ENCODE measurements at regions not wholly inside any gene's neighbourhood (a gene's known extent, or its start where the extent isn't known, plus 50 kb on each side); places are given as distances from the start of the nearest gene placed in this dataset.

DNA sequence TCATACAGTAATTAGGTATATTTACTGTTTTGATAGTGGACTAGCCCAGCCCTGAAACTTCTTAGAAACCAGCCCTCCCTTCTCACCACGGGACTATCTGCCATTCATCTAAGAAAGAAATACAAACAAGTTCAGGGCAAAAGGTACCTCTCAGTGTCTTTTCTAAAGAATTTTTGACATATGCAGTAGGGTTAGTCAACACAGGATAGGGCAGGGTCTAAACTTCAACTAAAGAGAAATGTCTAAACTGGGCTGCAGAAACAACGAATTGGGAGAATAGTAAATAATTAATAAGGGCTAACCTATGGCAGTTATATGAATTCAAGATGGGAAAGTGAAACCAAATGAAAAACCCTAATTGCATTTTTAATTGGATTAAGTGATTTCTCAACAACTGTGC, 496.6 kb downstream of the INHBA start:
- H3K36me3 ChIP-seq (ENCODE audit: control insufficient read depth in 1 of 2, insufficient read depth in 2 of 2, low read length in 2 of 2): no peaks in the 10 kb centered on the region
- H3K27me3 ChIP-seq (ENCODE audit: control insufficient read depth in 1 of 2, insufficient read depth in 2 of 2, low read length in 2 of 2): no peaks in the 10 kb centered on the region
- no peak overlapping the region for H3K9ac ChIP-seq (ENCODE audit: low read depth in 1 of 2, low read length in 2 of 2)
- no peak overlapping the region for H3K27ac ChIP-seq (ENCODE audit: low read depth, low read length)
- H3K4me1 ChIP-seq (ENCODE audit: control insufficient read depth in 1 of 2, insufficient read depth in 2 of 2, low read length in 2 of 2): no peaks in the 10 kb centered on the region
- H3K9me3 ChIP-seq (ENCODE audit: control insufficient read depth in 1 of 2, low read length in 2 of 2): no peaks in the 10 kb centered on the region
- H3K4me3 ChIP-seq (ENCODE audit: low read depth in 1 of 2, low read length in 2 of 2): no peak overlapping the region

DNA sequence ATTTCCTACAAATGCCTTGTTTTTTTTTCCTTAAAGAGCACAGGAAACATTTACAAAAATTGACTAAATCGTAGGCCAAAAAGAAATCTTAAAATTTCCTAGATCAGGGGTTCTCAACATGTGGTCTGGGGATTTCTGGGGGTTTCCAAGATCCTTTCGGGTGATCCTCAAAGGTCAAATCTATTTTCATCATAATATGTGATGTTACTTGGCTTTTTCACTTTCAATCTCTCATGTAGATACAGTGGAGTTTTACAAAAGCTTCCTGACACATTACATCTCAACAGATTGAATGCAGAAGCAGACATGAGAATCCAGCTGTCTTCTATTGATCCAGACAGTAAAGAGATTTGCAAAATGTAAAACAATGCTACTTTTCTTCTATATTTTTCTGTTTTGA, 497.3 kb downstream of the INHBA start:
- Histone ChIP-seq H3K4me3 (ENCODE audit: low read depth in 1 of 2, low read length in 2 of 2) (no peak overlapping the region), H3K27me3 (ENCODE audit: control insufficient read depth in 1 of 2, insufficient read depth in 2 of 2, low read length in 2 of 2) (no peaks in the 10 kb centered on the region), H3K9ac (ENCODE audit: low read depth in 1 of 2, low read length in 2 of 2) (no peak overlapping the region), H3K4me1 (ENCODE audit: control insufficient read depth in 1 of 2, insufficient read depth in 2 of 2, low read length in 2 of 2) (no peaks in the 10 kb centered on the region), H3K36me3 (ENCODE audit: control insufficient read depth in 1 of 2, insufficient read depth in 2 of 2, low read length in 2 of 2) (no peaks in the 10 kb centered on the region), H3K9me3 (ENCODE audit: control insufficient read depth in 1 of 2, low read length in 2 of 2) (no peaks in the 10 kb centered on the region), H3K27ac (ENCODE audit: low read depth, low read length) (no peak overlapping the region)

- Histone ChIP-seq H3K4me1 (ENCODE audit: control insufficient read depth in 1 of 2, insufficient read depth in 2 of 2, low read length in 2 of 2) (no peaks in the 10 kb centered on the region), H3K9me3 (ENCODE audit: control insufficient read depth in 1 of 2, low read length in 2 of 2) (no peaks in the 10 kb centered on the region), H3K4me3 (ENCODE audit: low read depth in 1 of 2, low read length in 2 of 2) (no peak overlapping the region), H3K9ac (ENCODE audit: low read depth in 1 of 2, low read length in 2 of 2) (no peak overlapping the region), H3K27me3 (ENCODE audit: control insufficient read depth in 1 of 2, insufficient read depth in 2 of 2, low read length in 2 of 2) (no peaks in the 10 kb centered on the region), H3K27ac (ENCODE audit: low read depth, low read length) (no peak overlapping the region), H3K36me3 (ENCODE audit: control insufficient read depth in 1 of 2, insufficient read depth in 2 of 2, low read length in 2 of 2) (no peaks in the 10 kb centered on the region)
These were observed 499.3 kb downstream of the INHBA start for GRCh38 chr7:41203542-41203941.

DNA sequence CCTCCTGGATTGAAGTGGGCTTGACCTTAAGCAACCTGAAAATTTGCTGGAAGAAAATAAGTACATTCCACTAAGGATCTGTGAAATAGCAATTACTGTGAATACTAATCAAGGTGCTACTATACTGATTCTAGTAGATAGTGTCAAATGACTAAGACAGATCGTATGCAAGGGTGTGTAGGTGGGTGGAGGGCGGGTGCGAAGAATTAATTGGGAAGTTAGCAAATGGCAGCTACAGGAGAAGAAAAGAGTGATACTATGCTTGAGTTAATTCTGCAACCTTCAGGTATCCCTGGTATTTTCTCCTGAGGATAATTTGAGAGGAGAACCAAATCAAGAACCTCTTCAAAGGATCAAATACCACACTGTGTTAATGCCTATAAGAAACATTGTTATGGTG, 501.9 kb downstream of the INHBA start:
- H3K36me3 ChIP-seq (ENCODE audit: control insufficient read depth in 1 of 2, insufficient read depth in 2 of 2, low read length in 2 of 2): no peaks in the 10 kb centered on the region
- no peaks in the 10 kb centered on the region for H3K27me3 ChIP-seq (ENCODE audit: control insufficient read depth in 1 of 2, insufficient read depth in 2 of 2, low read length in 2 of 2)
- H3K4me1 ChIP-seq (ENCODE audit: control insufficient read depth in 1 of 2, insufficient read depth in 2 of 2, low read length in 2 of 2): no peaks in the 10 kb centered on the region
- no peak overlapping the region for H3K9ac ChIP-seq (ENCODE audit: low read depth in 1 of 2, low read length in 2 of 2)
- no peak overlapping the region for H3K4me3 ChIP-seq (ENCODE audit: low read depth in 1 of 2, low read length in 2 of 2)
- H3K27ac ChIP-seq (ENCODE audit: low read depth, low read length): no peak overlapping the region
- no peaks in the 10 kb centered on the region for H3K9me3 ChIP-seq (ENCODE audit: control insufficient read depth in 1 of 2, low read length in 2 of 2)

- Histone ChIP-seq H3K4me1 (ENCODE audit: control insufficient read depth in 1 of 2, insufficient read depth in 2 of 2, low read length in 2 of 2) (no peaks in the 10 kb centered on the region), H3K27ac (ENCODE audit: low read depth, low read length) (no peak overlapping the region), H3K9me3 (ENCODE audit: control insufficient read depth in 1 of 2, low read length in 2 of 2) (no peaks in the 10 kb centered on the region), H3K27me3 (ENCODE audit: control insufficient read depth in 1 of 2, insufficient read depth in 2 of 2, low read length in 2 of 2) (no peaks in the 10 kb centered on the region), H3K36me3 (ENCODE audit: control insufficient read depth in 1 of 2, insufficient read depth in 2 of 2, low read length in 2 of 2) (no peaks in the 10 kb centered on the region), H3K9ac (ENCODE audit: low read depth in 1 of 2, low read length in 2 of 2) (no peak overlapping the region), H3K4me3 (ENCODE audit: low read depth in 1 of 2, low read length in 2 of 2) (no peak overlapping the region)
These were observed 503.8 kb downstream of the INHBA start for GRCh38 chr7:41199136-41199535.

DNA sequence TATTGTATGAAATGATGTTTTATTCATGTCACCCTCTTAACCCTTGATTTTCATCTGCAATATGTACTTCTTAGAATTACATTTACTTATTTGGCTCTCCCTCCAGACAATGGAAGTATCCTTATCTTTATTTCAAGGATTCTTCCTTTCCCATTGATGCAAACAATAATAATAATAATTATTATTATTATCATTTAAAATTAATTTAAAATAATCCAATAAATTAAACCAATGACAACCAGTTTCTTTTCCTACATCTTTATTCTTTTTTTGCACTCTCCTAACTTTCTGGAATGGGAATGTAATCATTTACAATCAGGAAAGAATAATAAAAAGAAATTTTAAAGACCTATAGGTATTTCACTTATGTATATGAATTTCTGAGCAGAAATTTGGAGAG, 504.4 kb downstream of the INHBA start:
- Histone ChIP-seq H3K9me3 (ENCODE audit: control insufficient read depth in 1 of 2, low read length in 2 of 2) (no peaks in the 10 kb centered on the region), H3K36me3 (ENCODE audit: control insufficient read depth in 1 of 2, insufficient read depth in 2 of 2, low read length in 2 of 2) (no peaks in the 10 kb centered on the region), H3K27ac (ENCODE audit: low read depth, low read length) (no peak overlapping the region), H3K4me1 (ENCODE audit: control insufficient read depth in 1 of 2, insufficient read depth in 2 of 2, low read length in 2 of 2) (no peaks in the 10 kb centered on the region), H3K4me3 (ENCODE audit: low read depth in 1 of 2, low read length in 2 of 2) (no peak overlapping the region), H3K9ac (ENCODE audit: low read depth in 1 of 2, low read length in 2 of 2) (no peak overlapping the region), H3K27me3 (ENCODE audit: control insufficient read depth in 1 of 2, insufficient read depth in 2 of 2, low read length in 2 of 2) (no peaks in the 10 kb centered on the region)

GRCh38 chr7:41197769-41198168, 505.1 kb downstream of the INHBA start:
- Histone ChIP-seq H3K9me3 (ENCODE audit: control insufficient read depth in 1 of 2, low read length in 2 of 2) (no peaks in the 10 kb centered on the region), H3K4me3 (ENCODE audit: low read depth in 1 of 2, low read length in 2 of 2) (no peak overlapping the region), H3K4me1 (ENCODE audit: control insufficient read depth in 1 of 2, insufficient read depth in 2 of 2, low read length in 2 of 2) (no peaks in the 10 kb centered on the region), H3K9ac (ENCODE audit: low read depth in 1 of 2, low read length in 2 of 2) (no peak overlapping the region), H3K27ac (ENCODE audit: low read depth, low read length) (no peak overlapping the region), H3K36me3 (ENCODE audit: control insufficient read depth in 1 of 2, insufficient read depth in 2 of 2, low read length in 2 of 2) (no peaks in the 10 kb centered on the region), H3K27me3 (ENCODE audit: control insufficient read depth in 1 of 2, insufficient read depth in 2 of 2, low read length in 2 of 2) (no peaks in the 10 kb centered on the region)

DNA sequence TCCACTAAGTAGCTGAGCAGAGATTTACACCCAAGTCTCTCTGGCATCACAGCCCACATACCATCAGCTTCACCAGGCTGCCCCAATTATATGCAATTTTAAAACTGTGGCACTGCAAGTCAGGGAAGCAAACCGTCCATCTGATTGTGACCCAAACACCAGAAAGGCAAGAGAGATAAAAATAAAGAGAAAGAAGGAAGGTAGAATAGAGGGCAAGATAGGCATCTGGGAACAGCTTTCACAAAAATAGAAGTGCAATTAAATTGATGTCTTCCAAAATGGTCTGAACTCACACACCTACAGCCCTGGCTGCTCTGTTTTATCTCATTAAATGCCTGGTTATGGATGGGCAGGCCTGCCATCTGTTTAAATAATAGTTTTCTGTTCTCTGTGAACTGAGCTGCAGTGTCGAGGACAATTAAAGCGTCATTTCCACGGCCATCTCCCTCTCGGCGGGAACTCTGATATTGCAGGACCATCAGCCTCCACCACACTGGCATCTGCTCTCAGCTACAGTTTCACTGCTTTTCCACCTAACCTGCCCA, 509.1 kb downstream of the INHBA start:
- Histone ChIP-seq H3K4me3 (ENCODE audit: low read depth in 1 of 2, low read length in 2 of 2) (no peak overlapping the region), H3K9me3 (ENCODE audit: control insufficient read depth in 1 of 2, low read length in 2 of 2) (no peaks in the 10 kb centered on the region), H3K27me3 (ENCODE audit: control insufficient read depth in 1 of 2, insufficient read depth in 2 of 2, low read length in 2 of 2) (no peaks in the 10 kb centered on the region), H3K27ac (ENCODE audit: low read depth, low read length) (no peak overlapping the region), H3K36me3 (ENCODE audit: control insufficient read depth in 1 of 2, insufficient read depth in 2 of 2, low read length in 2 of 2) (no peaks in the 10 kb centered on the region), H3K4me1 (ENCODE audit: control insufficient read depth in 1 of 2, insufficient read depth in 2 of 2, low read length in 2 of 2) (no peaks in the 10 kb centered on the region), H3K9ac (ENCODE audit: low read depth in 1 of 2, low read length in 2 of 2) (no peak overlapping the region)

DNA sequence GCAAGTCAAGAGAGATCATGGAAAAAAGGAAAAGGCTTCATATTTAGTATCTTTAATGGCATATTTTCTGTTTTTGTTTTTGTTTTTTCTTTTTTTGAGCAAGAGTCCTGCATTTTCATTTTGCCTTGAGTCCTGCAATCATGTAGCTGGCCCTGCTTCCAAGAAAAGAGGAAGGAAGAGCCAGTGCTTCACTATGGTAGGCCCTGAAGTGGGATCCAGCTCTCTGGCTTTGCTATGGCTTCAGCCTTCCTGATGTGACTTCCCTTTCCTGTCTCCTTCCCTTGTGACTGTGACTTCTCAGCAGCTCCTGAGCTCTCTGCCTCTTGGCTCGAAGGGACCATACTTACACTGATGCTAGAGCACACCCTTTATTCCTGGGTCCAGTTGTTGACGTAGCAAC, 512.3 kb downstream of the INHBA start:
- H3K36me3 ChIP-seq (ENCODE audit: control insufficient read depth in 1 of 2, insufficient read depth in 2 of 2, low read length in 2 of 2): no peaks in the 10 kb centered on the region
- no peak overlapping the region for H3K27ac ChIP-seq (ENCODE audit: low read depth, low read length)
- H3K4me1 ChIP-seq (ENCODE audit: control insufficient read depth in 1 of 2, insufficient read depth in 2 of 2, low read length in 2 of 2): no peaks in the 10 kb centered on the region
- no peaks in the 10 kb centered on the region for H3K27me3 ChIP-seq (ENCODE audit: control insufficient read depth in 1 of 2, insufficient read depth in 2 of 2, low read length in 2 of 2)
- H3K9me3 ChIP-seq (ENCODE audit: control insufficient read depth in 1 of 2, low read length in 2 of 2): no peaks in the 10 kb centered on the region
- H3K4me3 ChIP-seq (ENCODE audit: low read depth in 1 of 2, low read length in 2 of 2): no peak overlapping the region
- no peak overlapping the region for H3K9ac ChIP-seq (ENCODE audit: low read depth in 1 of 2, low read length in 2 of 2)

- Histone ChIP-seq H3K27me3 (ENCODE audit: control insufficient read depth in 1 of 2, insufficient read depth in 2 of 2, low read length in 2 of 2) (no peaks in the 10 kb centered on the region), H3K9ac (ENCODE audit: low read depth in 1 of 2, low read length in 2 of 2) (no peak overlapping the region), H3K36me3 (ENCODE audit: control insufficient read depth in 1 of 2, insufficient read depth in 2 of 2, low read length in 2 of 2) (no peaks in the 10 kb centered on the region), H3K4me3 (ENCODE audit: low read depth in 1 of 2, low read length in 2 of 2) (no peak overlapping the region), H3K27ac (ENCODE audit: low read depth, low read length) (no peak overlapping the region), H3K9me3 (ENCODE audit: control insufficient read depth in 1 of 2, low read length in 2 of 2) (no peaks in the 10 kb centered on the region), H3K4me1 (ENCODE audit: control insufficient read depth in 1 of 2, insufficient read depth in 2 of 2, low read length in 2 of 2) (no peaks in the 10 kb centered on the region)
These were observed 513.0 kb downstream of the INHBA start for GRCh38 chr7:41189866-41190265.

Data from duodenal mucosa (tissue), 2 donors.